PFSK-1 (cell line): ENCODE measurements at regions not wholly inside any gene's neighbourhood (a gene's known extent, or its start where the extent isn't known, plus 50 kb on each side); places are given as distances from the start of the nearest gene placed in this dataset.

Source experiments
- FOXP2 ChIP-seq: optimal IDR thresholded peaks from 2 replicates; pipeline ENCODE3; 2011; ENCODE audit warnings: borderline replicate concordance, control low read depth, inconsistent platforms; ENCODE audit not compliant: insufficient read depth; ENCODE audit errors: extremely low read length, extremely low read depth
- POLR2AphosphoS5 ChIP-seq: IDR thresholded peaks from 2 replicates; pipeline ENCODE4 v1.6.1; 2012; ENCODE audit warnings: low read depth, mild to moderate bottlenecking, control low read depth, low read length, moderate library complexity
- REST ChIP-seq, 2 experiments: IDR thresholded peaks; 2 replicates each; pipeline versions ENCODE4 v1.6.1 to v1.8.0; 2011 to 2012; ENCODE audit warnings: low read depth in 2 of 2, low read length in 2 of 2, control low read depth in 1 of 2, inconsistent platforms in 1 of 2, mild to moderate bottlenecking in 1 of 2, moderate library complexity in 1 of 2; ENCODE audit not compliant: insufficient read depth in 1 of 2
- SIN3A ChIP-seq: IDR thresholded peaks from 2 replicates; pipeline ENCODE4 v1.6.1; 2012; ENCODE audit warnings: mild to moderate bottlenecking, low read length, moderate library complexity, borderline replicate concordance; ENCODE audit not compliant: insufficient read depth
- TAF1 ChIP-seq: IDR thresholded peaks from 2 replicates; pipeline ENCODE4 v1.6.1; 2012; ENCODE audit warnings: low read length, control low read depth, borderline replicate concordance; ENCODE audit not compliant: insufficient read depth

- no peak for TF ChIP-seq FOXP2
- TF ChIP-seq POLR2AphosphoS5, result no peak
- TF ChIP-seq SIN3A, result no peak
These were observed 293.3 kb downstream of the ZNF536 start for GRCh38 chr19:30665449-30665848.

- TF ChIP-seq TAF1 (no peak), SIN3A (no peak), REST (IDR thresholded peaks at IDR 0.05; ENCODE audit: insufficient read depth in 1 of 2, low read depth in 2 of 2, low read length in 2 of 2) (no peak), POLR2AphosphoS5 (no peak), FOXP2 (no peak)
These were observed 291.5 kb downstream of the ZNF536 start for GRCh38 chr19:30663611-30664174.

GRCh38 chr19:30662211-30662861 lies 290.2 kb downstream of the ZNF536 start:
- no peak for TF ChIP-seq TAF1
- TF ChIP-seq REST (IDR thresholded peaks at IDR 0.05; ENCODE audit: insufficient read depth in 1 of 2, low read depth in 2 of 2, low read length in 2 of 2), result no peak
- TF ChIP-seq POLR2AphosphoS5, result no peak
- no peak for TF ChIP-seq SIN3A
- no peak for TF ChIP-seq FOXP2

- TF ChIP-seq FOXP2 (no peak), POLR2AphosphoS5 (no peak), SIN3A (no peak), REST (IDR thresholded peaks at IDR 0.05; ENCODE audit: insufficient read depth in 1 of 2, low read depth in 2 of 2, low read length in 2 of 2) (no peak), TAF1 (no peak)
These were observed 287.5 kb downstream of the ZNF536 start for GRCh38 chr19:30659638-30660037.

GRCh38 chr19:30656520-30657100 lies 284.4 kb downstream of the ZNF536 start:
- no peak for TF ChIP-seq POLR2AphosphoS5

- no peak for TF ChIP-seq REST (IDR thresholded peaks at IDR 0.05; ENCODE audit: insufficient read depth in 1 of 2, low read depth in 2 of 2, low read length in 2 of 2)
- TF ChIP-seq TAF1, result no peak
- TF ChIP-seq SIN3A, result no peak
- no peak for TF ChIP-seq POLR2AphosphoS5
- no peak for TF ChIP-seq FOXP2
These were observed 281.6 kb downstream of the ZNF536 start for GRCh38 chr19:30653646-30654386.
